ENCODE measurements at regions not wholly inside any gene's neighbourhood (a gene's known extent, or its start where the extent isn't known, plus 50 kb on each side); places are given as distances from the start of the nearest gene placed in this dataset.

- Mint-ChIP-seq H3K27me3 (ENCODE audit: low read depth) (no peaks in the 10 kb centered on the region), H3K4me1 (ENCODE audit: low read depth) (no peaks in the 10 kb centered on the region), H3K4me3 (no peak overlapping the region), H3K36me3 (ENCODE audit: low read depth) (no peaks in the 10 kb centered on the region), H3K27ac (no peak overlapping the region), H3K9me3 (peaks cover 34% of the 10 kb centered on the region)
Measured at GRCh38 chr3:80889535-80889934, 871.9 kb downstream of the GBE1 start.

GRCh38 chr3:80870476-80871041 is 890.9 kb downstream of the GBE1 start:
- H3K36me3 Mint-ChIP-seq (ENCODE audit: low read depth) = no peaks in the 10 kb centered on the region
- H3K4me3 Mint-ChIP-seq = no peak overlapping the region
- H3K4me1 Mint-ChIP-seq (ENCODE audit: low read depth) = no peaks in the 10 kb centered on the region
- H3K27ac Mint-ChIP-seq = no peak overlapping the region
- H3K9me3 Mint-ChIP-seq = peaks cover 25% of the 10 kb centered on the region
- no peaks in the 10 kb centered on the region for H3K27me3 Mint-ChIP-seq (ENCODE audit: low read depth)

GRCh38 chr3:80855482-80855881 is 906.0 kb downstream of the GBE1 start:
- no peak overlapping the region for H3K4me3 Mint-ChIP-seq
- no peak overlapping the region for H3K27ac Mint-ChIP-seq
- H3K36me3 Mint-ChIP-seq (ENCODE audit: low read depth) = no peaks in the 10 kb centered on the region
- no peaks in the 10 kb centered on the region for H3K4me1 Mint-ChIP-seq (ENCODE audit: low read depth)
- peaks cover 16% of the 10 kb centered on the region for H3K9me3 Mint-ChIP-seq
- H3K27me3 Mint-ChIP-seq (ENCODE audit: low read depth) = no peaks in the 10 kb centered on the region

- H3K4me3 Mint-ChIP-seq = no peak overlapping the region
- H3K27me3 Mint-ChIP-seq (ENCODE audit: low read depth) = no peaks in the 10 kb centered on the region
- H3K27ac Mint-ChIP-seq = no peak overlapping the region
- H3K4me1 Mint-ChIP-seq (ENCODE audit: low read depth) = no peaks in the 10 kb centered on the region
- H3K9me3 Mint-ChIP-seq = peaks cover 16% of the 10 kb centered on the region
- H3K36me3 Mint-ChIP-seq (ENCODE audit: low read depth) = no peaks in the 10 kb centered on the region
Measured at GRCh38 chr3:80836395-80836794, 925.0 kb downstream of the GBE1 start.

- peaks cover 3% of the 10 kb centered on the region for H3K9me3 Mint-ChIP-seq
- no peak overlapping the region for H3K4me3 Mint-ChIP-seq
- H3K27me3 Mint-ChIP-seq (ENCODE audit: low read depth) = no peaks in the 10 kb centered on the region
- H3K4me1 Mint-ChIP-seq (ENCODE audit: low read depth) = no peaks in the 10 kb centered on the region
- no peak overlapping the region for H3K27ac Mint-ChIP-seq
- H3K36me3 Mint-ChIP-seq (ENCODE audit: low read depth) = no peaks in the 10 kb centered on the region
Measured at GRCh38 chr3:80807577-80807976, 953.9 kb downstream of the GBE1 start.

- no peak overlapping the region for H3K27ac Mint-ChIP-seq
- no peaks in the 10 kb centered on the region for H3K36me3 Mint-ChIP-seq (ENCODE audit: low read depth)
- no peak overlapping the region for H3K4me3 Mint-ChIP-seq
- H3K9me3 Mint-ChIP-seq = peaks cover 3% of the 10 kb centered on the region
- no peaks in the 10 kb centered on the region for H3K4me1 Mint-ChIP-seq (ENCODE audit: low read depth)
- no peaks in the 10 kb centered on the region for H3K27me3 Mint-ChIP-seq (ENCODE audit: low read depth)
Measured at GRCh38 chr3:80806673-80807072, 954.8 kb downstream of the GBE1 start.

- Mint-ChIP-seq H3K27ac (no peak overlapping the region), H3K36me3 (ENCODE audit: low read depth) (no peaks in the 10 kb centered on the region), H3K4me1 (ENCODE audit: low read depth) (no peaks in the 10 kb centered on the region), H3K4me3 (no peak overlapping the region), H3K27me3 (ENCODE audit: low read depth) (no peaks in the 10 kb centered on the region), H3K9me3 (peaks cover 7% of the 10 kb centered on the region)
Measured at GRCh38 chr3:80788914-80789313, 972.5 kb downstream of the GBE1 start.

- Mint-ChIP-seq H3K27me3 (ENCODE audit: low read depth) (no peaks in the 10 kb centered on the region), H3K4me3 (no peak overlapping the region)
Measured at GRCh38 chr3:80785875-80786274, 975.6 kb downstream of the GBE1 start.

GRCh38 chr3:80785475-80785874 is 976.0 kb downstream of the GBE1 start:
- Mint-ChIP-seq H3K36me3 (ENCODE audit: low read depth) (no peaks in the 10 kb centered on the region), H3K27me3 (ENCODE audit: low read depth) (no peaks in the 10 kb centered on the region), H3K9me3 (peaks cover 9% of the 10 kb centered on the region), H3K4me3 (no peak overlapping the region), H3K27ac (no peak overlapping the region), H3K4me1 (ENCODE audit: low read depth) (no peaks in the 10 kb centered on the region)

More at GRCh38 chr3:80785875-80786274, 975.6 kb downstream of the GBE1 start:
- H3K9me3 Mint-ChIP-seq = peaks cover 9% of the 10 kb centered on the region
- no peaks in the 10 kb centered on the region for H3K4me1 Mint-ChIP-seq (ENCODE audit: low read depth)
- no peaks in the 10 kb centered on the region for H3K36me3 Mint-ChIP-seq (ENCODE audit: low read depth)
- no peak overlapping the region for H3K27ac Mint-ChIP-seq

GRCh38 chr3:80771085-80771484 is 990.4 kb downstream of the GBE1 start:
- H3K27ac Mint-ChIP-seq = no peak overlapping the region
- H3K4me1 Mint-ChIP-seq (ENCODE audit: low read depth) = no peaks in the 10 kb centered on the region
- H3K36me3 Mint-ChIP-seq (ENCODE audit: low read depth) = no peaks in the 10 kb centered on the region
- no peaks in the 10 kb centered on the region for H3K27me3 Mint-ChIP-seq (ENCODE audit: low read depth)
- peaks cover 9% of the 10 kb centered on the region for H3K9me3 Mint-ChIP-seq
- no peak overlapping the region for H3K4me3 Mint-ChIP-seq

- H3K4me3 Mint-ChIP-seq = no peak overlapping the region
- H3K36me3 Mint-ChIP-seq (ENCODE audit: low read depth) = no peaks in the 10 kb centered on the region
- no peaks in the 10 kb centered on the region for H3K27me3 Mint-ChIP-seq (ENCODE audit: low read depth)
- peaks cover 9% of the 10 kb centered on the region for H3K9me3 Mint-ChIP-seq
- no peaks in the 10 kb centered on the region for H3K4me1 Mint-ChIP-seq (ENCODE audit: low read depth)
- no peak overlapping the region for H3K27ac Mint-ChIP-seq
Measured at GRCh38 chr3:80770106-80771074, 991.1 kb downstream of the GBE1 start.

GRCh38 chr3:80769683-80770082 is 991.8 kb downstream of the GBE1 start:
- Mint-ChIP-seq H3K27ac (no peak overlapping the region), H3K36me3 (ENCODE audit: low read depth) (no peaks in the 10 kb centered on the region), H3K9me3 (peaks cover 9% of the 10 kb centered on the region), H3K4me3 (no peak overlapping the region), H3K4me1 (ENCODE audit: low read depth) (no peaks in the 10 kb centered on the region), H3K27me3 (ENCODE audit: low read depth) (no peaks in the 10 kb centered on the region)

- H3K27me3 Mint-ChIP-seq (ENCODE audit: low read depth) = no peaks in the 10 kb centered on the region
- H3K36me3 Mint-ChIP-seq (ENCODE audit: low read depth) = no peaks in the 10 kb centered on the region
- no peak overlapping the region for H3K4me3 Mint-ChIP-seq
- peaks cover 9% of the 10 kb centered on the region for H3K9me3 Mint-ChIP-seq
- H3K4me1 Mint-ChIP-seq (ENCODE audit: low read depth) = no peaks in the 10 kb centered on the region
- no peak overlapping the region for H3K27ac Mint-ChIP-seq
Measured at GRCh38 chr3:80767604-80768003, 993.8 kb downstream of the GBE1 start.

- H3K4me3 Mint-ChIP-seq = no peak overlapping the region
- H3K9me3 Mint-ChIP-seq = peaks cover 19% of the 10 kb centered on the region
- H3K4me1 Mint-ChIP-seq (ENCODE audit: low read depth) = no peaks in the 10 kb centered on the region
- H3K27ac Mint-ChIP-seq = no peak overlapping the region
- no peaks in the 10 kb centered on the region for H3K36me3 Mint-ChIP-seq (ENCODE audit: low read depth)
- no peaks in the 10 kb centered on the region for H3K27me3 Mint-ChIP-seq (ENCODE audit: low read depth)
Measured at GRCh38 chr3:80754969-80755368, 987.2 kb upstream of the ROBO1 start.

- no peak overlapping the region for H3K27ac Mint-ChIP-seq
- no peaks in the 10 kb centered on the region for H3K4me1 Mint-ChIP-seq (ENCODE audit: low read depth)
- no peaks in the 10 kb centered on the region for H3K27me3 Mint-ChIP-seq (ENCODE audit: low read depth)
- peaks cover 13% of the 10 kb centered on the region for H3K9me3 Mint-ChIP-seq
- no peak overlapping the region for H3K4me3 Mint-ChIP-seq
- H3K36me3 Mint-ChIP-seq (ENCODE audit: low read depth) = no peaks in the 10 kb centered on the region
Measured at GRCh38 chr3:80753021-80753420, 985.2 kb upstream of the ROBO1 start.
